HepG2 (cell line): ENCODE measurements at regions not wholly inside any gene's neighbourhood (a gene's known extent, or its start where the extent isn't known, plus 50 kb on each side); places are given as distances from the start of the nearest gene placed in this dataset.
"Not testable (repeated sequence)": the region's sequence is repeated elsewhere in the genome, so short reads cannot be mapped to it uniquely, and the experiment has no call there.

Source experiments
- ATF2 ChIP-seq: sonication (generic); formaldehyde crosslinking; IDR thresholded peaks from 2 replicates; pipeline ENCODE4 v1.4.0; 2020; ENCODE audit warnings: missing genetic modification reagents
- CREB3 ChIP-seq: sonication (generic); formaldehyde crosslinking; IDR thresholded peaks from 2 replicates; pipeline ENCODE4 v1.5.0; 2020; ENCODE audit warnings: missing genetic modification reagents
- FOXK2 ChIP-seq: fragments of 450-650 bp; IDR thresholded peaks from 2 replicates; pipeline ENCODE4 v1.6.1; 2016
- GLI4 ChIP-seq: sonication (generic); formaldehyde crosslinking; IDR thresholded peaks from 2 replicates; pipeline ENCODE4 v1.5.1; 2020; ENCODE audit warnings: missing genetic modification reagents, mild to moderate bottlenecking, moderate library complexity, borderline replicate concordance
- HDAC2 ChIP-seq: sonication (generic); formaldehyde crosslinking; IDR thresholded peaks from 2 replicates; pipeline ENCODE4 v1.4.0; 2020; ENCODE audit warnings: missing genetic modification reagents
- KDM6A ChIP-seq: IDR thresholded peaks from 2 replicates; pipeline ENCODE4 v1.6.1; 2016; ENCODE audit warnings: low read depth
- MAX ChIP-seq: IDR thresholded peaks from 2 replicates; pipeline ENCODE4 v1.6.1; 2012; ENCODE audit warnings: inconsistent platforms
- NR1H2 ChIP-seq: sonication (generic); formaldehyde crosslinking; IDR thresholded peaks from 2 replicates; pipeline ENCODE4 v1.8.1; 2022; ENCODE audit warnings: low read depth, missing genetic modification reagents, borderline replicate concordance
- POLR2A ChIP-seq, 2 experiments: IDR thresholded peaks; 2 replicates each; pipeline ENCODE4 v1.6.1; 2011; ENCODE audit warnings: low read depth in 2 of 2, low read length in 2 of 2, mild to moderate bottlenecking in 1 of 2, moderate library complexity in 1 of 2; ENCODE audit not compliant: insufficient read depth in 1 of 2
- POLR2AphosphoS5 ChIP-seq: IDR thresholded peaks from 2 replicates; pipeline ENCODE4 v1.6.1; 2012; ENCODE audit warnings: low read depth, low read length
- STAT5B ChIP-seq: sonication (generic); formaldehyde crosslinking; IDR thresholded peaks from 2 replicates; pipeline ENCODE4 v1.4.0; 2020; ENCODE audit warnings: missing genetic modification reagents

GRCh38 chr2:2894011-2894410 is 483.6 kb downstream of the EIPR1 start:
- not testable (repeated sequence) for TF ChIP-seq POLR2AphosphoS5; ATF2 (CRISPR knock-in tag); KDM6A (CRISPR knock-in tag); GLI4 (CRISPR knock-in tag); NR1H2 (CRISPR knock-in tag); FOXK2; HDAC2 (CRISPR knock-in tag); STAT5B (CRISPR knock-in tag); POLR2A (IDR thresholded peaks at IDR 0.05; ENCODE audit: insufficient read depth in 1 of 2, low read depth in 2 of 2, low read length in 2 of 2); CREB3 (CRISPR knock-in tag); MAX
